Loucy (cell line): ENCODE measurements at regions not wholly inside any gene's neighbourhood (a gene's known extent, or its start where the extent isn't known, plus 50 kb on each side); places are given as distances from the start of the nearest gene placed in this dataset.

Experiments
- H2AFZ ChIP-seq: fragments of 200-600 bp; sonication (generic); 2 replicates; pipeline ENCODE4 v1.6.0; 2016; ENCODE audit warnings: antibody characterized with exemption, mild to moderate bottlenecking, low read length, moderate library complexity
- H3F3A ChIP-seq: fragments of 200-600 bp; 2 replicates; pipeline ENCODE4 v1.6.0; 2016; ENCODE audit warnings: antibody characterized with exemption, low read depth, mild to moderate bottlenecking
- H3K27me3 ChIP-seq: fragments of 200-600 bp; sonication (generic); 2 replicates; pipeline ENCODE4 v1.6.1; 2014; ENCODE audit warnings: low read length, mild to moderate bottlenecking; ENCODE audit not compliant: insufficient read depth, poor library complexity, severe bottlenecking
- H3K36me3 ChIP-seq: fragments of 200-600 bp; sonication (generic); 2 replicates; pipeline ENCODE4 v1.6.1; 2016; ENCODE audit warnings: low read length; ENCODE audit not compliant: insufficient read depth
- H3K4me1 ChIP-seq: fragments of 200-600 bp; sonication (generic); 2 replicates; pipeline ENCODE4 v1.5.1; 2014; ENCODE audit warnings: low read length, mild to moderate bottlenecking; ENCODE audit not compliant: insufficient read depth, poor library complexity, severe bottlenecking
- H3K4me2 ChIP-seq: fragments of 200-600 bp; sonication (generic); 2 replicates; pipeline ENCODE4 v1.6.0; 2014; ENCODE audit warnings: antibody characterized with exemption, low read length, low read depth, mild to moderate bottlenecking; ENCODE audit not compliant: poor library complexity, severe bottlenecking
- H3K4me3 ChIP-seq: fragments of 200-600 bp; sonication (generic); 2 replicates; pipeline ENCODE4 v1.5.1; 2014; ENCODE audit warnings: low read length, mild to moderate bottlenecking, mixed read lengths; ENCODE audit not compliant: poor library complexity, severe bottlenecking
- H3K79me2 ChIP-seq: fragments of 200-600 bp; sonication (generic); 2 replicates; pipeline ENCODE4 v1.6.1; 2014; ENCODE audit warnings: low read length; ENCODE audit not compliant: insufficient read depth
- H3K9ac ChIP-seq: fragments of 200-600 bp; sonication (generic); 2 replicates; pipeline ENCODE4 v1.6.0; 2014; ENCODE audit warnings: mild to moderate bottlenecking, low read depth, low read length, moderate library complexity; ENCODE audit not compliant: poor library complexity, severe bottlenecking
- H3K9me2 ChIP-seq: fragments of 200-600 bp; sonication (generic); replicated peaks from 2 replicates; pipeline ENCODE4 v1.6.1; 2016; ENCODE audit warnings: low read depth, low read length, mixed read lengths
- H3K9me3 ChIP-seq: fragments of 200-600 bp; sonication (generic); 2 replicates; pipeline ENCODE4 v1.6.1; 2014; ENCODE audit warnings: mild to moderate bottlenecking, antibody characterized with exemption, low read length, low read depth; ENCODE audit not compliant: insufficient read depth
- H4K20me1 ChIP-seq: fragments of 200-600 bp; sonication (generic); 2 replicates; pipeline ENCODE4 v1.6.0; 2014; ENCODE audit warnings: antibody characterized with exemption, low read length, mild to moderate bottlenecking; ENCODE audit not compliant: insufficient read depth, poor library complexity, severe bottlenecking
- CTCF ChIP-seq: fragments of 200-600 bp; sonication (generic); conservative IDR thresholded peaks from 2 replicates; pipeline ENCODE4 v1.5.1; 2014; ENCODE audit warnings: mild to moderate bottlenecking, antibody characterized with exemption, low read length
- EZH2phosphoT487 ChIP-seq: fragments of 200-600 bp; IDR thresholded peaks from 2 replicates; pipeline ENCODE4 v1.6.1; 2018; ENCODE audit warnings: antibody characterized with exemption, mild to moderate bottlenecking, moderate library complexity, borderline replicate concordance

DNA sequence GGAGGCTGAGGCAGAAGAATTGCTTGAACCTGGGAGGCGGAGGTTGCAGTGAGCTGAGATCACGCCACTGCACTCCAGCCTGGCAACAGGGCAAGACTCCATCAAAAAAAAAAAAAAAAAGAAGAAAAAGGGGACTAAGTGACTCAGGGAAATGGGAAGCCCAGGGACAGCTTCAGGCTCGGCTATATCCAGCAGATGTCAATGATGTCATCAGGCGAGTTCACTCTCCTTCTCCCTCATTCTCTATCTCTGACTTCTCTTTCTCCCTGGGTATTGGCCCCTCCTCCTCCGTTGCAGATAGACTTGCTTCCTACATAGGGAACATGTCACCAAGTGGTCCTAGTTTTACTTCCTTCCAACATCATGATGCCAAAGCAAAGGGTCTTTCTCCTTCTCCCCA, 316.8 kb downstream of the TFAP2C start:
- TF ChIP-seq CTCF (no peak), EZH2phosphoT487 (no peak)
- H3K4me3 ChIP-seq, result no peak overlapping the region
- no peaks in the 10 kb centered on the region for H3K9me3 ChIP-seq
- H3F3A ChIP-seq, result no peaks in the 10 kb centered on the region
- H2AFZ ChIP-seq, result no peak overlapping the region
- H3K36me3 ChIP-seq, result no peaks in the 10 kb centered on the region
- H3K4me1 ChIP-seq, result no peaks in the 10 kb centered on the region
- no peak overlapping the region for H3K9ac ChIP-seq
- H4K20me1 ChIP-seq, result no peaks in the 10 kb centered on the region
- no peaks in the 10 kb centered on the region for H3K9me2 ChIP-seq
- H3K4me2 ChIP-seq, result no peak overlapping the region
- H3K27me3 ChIP-seq, result no peaks in the 10 kb centered on the region
- H3K79me2 ChIP-seq, result no peaks in the 10 kb centered on the region

GRCh38 chr20:56949318-56949717, 317.1 kb downstream of the BMP7 start:
- Histone ChIP-seq H3K36me3 (no peaks in the 10 kb centered on the region), H2AFZ (no peak overlapping the region), H3K79me2 (no peaks in the 10 kb centered on the region), H3F3A (no peaks in the 10 kb centered on the region), H3K9me2 (no peaks in the 10 kb centered on the region), H3K9me3 (no peaks in the 10 kb centered on the region), H3K4me2 (no peak overlapping the region), H3K9ac (no peak overlapping the region), H3K4me1 (no peaks in the 10 kb centered on the region), H3K4me3 (no peak overlapping the region), H4K20me1 (no peaks in the 10 kb centered on the region), H3K27me3 (no peaks in the 10 kb centered on the region)
- no peak for TF ChIP-seq CTCF
- no peak for TF ChIP-seq EZH2phosphoT487

GRCh38 chr20:56952258-56953047, 314.0 kb downstream of the BMP7 start:
- no peaks in the 10 kb centered on the region for H4K20me1 ChIP-seq
- no peaks in the 10 kb centered on the region for H3K36me3 ChIP-seq
- H3K9me2 ChIP-seq, result no peaks in the 10 kb centered on the region
- TF ChIP-seq CTCF (no peak), EZH2phosphoT487 (no peak)
- H3K27me3 ChIP-seq, result no peaks in the 10 kb centered on the region
- no peaks in the 10 kb centered on the region for H3K79me2 ChIP-seq
- no peaks in the 10 kb centered on the region for H3K9me3 ChIP-seq
- H2AFZ ChIP-seq, result no peak overlapping the region
- H3K4me3 ChIP-seq, result no peak overlapping the region
- H3K9ac ChIP-seq, result no peak overlapping the region
- H3F3A ChIP-seq, result no peaks in the 10 kb centered on the region
- no peak overlapping the region for H3K4me2 ChIP-seq
- H3K4me1 ChIP-seq, result no peaks in the 10 kb centered on the region
